ENCODE measurements at regions not wholly inside any gene's neighbourhood (a gene's known extent, or its start where the extent isn't known, plus 50 kb on each side); places are given as distances from the start of the nearest gene placed in this dataset.

DNA sequence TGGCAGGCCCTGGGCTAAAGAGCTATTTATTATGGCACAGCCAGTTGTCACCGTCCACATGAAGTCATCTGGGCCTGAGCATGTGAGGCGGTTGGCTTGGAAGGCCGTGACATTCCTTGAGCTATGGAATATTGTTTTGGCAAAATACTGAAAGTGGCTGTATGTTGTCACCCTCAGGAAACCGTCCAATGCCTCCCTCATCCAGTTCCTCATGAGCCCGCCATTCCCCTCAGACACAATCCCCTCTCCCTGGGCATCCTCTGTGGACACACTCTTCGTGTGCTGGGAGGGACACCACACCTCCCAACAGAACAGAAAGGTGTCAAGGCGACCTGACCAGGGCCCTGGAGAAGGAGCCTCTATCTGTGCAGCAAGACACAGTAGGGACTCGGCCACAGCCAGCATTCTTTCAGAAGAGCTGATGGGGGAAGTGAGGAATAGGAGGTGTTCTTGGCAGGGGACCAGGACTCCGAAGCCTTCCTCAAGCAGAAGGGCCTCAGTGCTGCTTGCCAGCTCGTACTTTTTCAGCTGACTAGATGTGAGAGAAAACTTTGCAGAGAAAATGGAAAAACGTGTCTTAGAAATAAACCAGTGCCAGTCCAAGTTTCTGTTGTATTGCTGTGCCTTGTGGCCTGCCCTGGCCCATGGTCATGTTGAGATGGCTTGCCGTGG, 120.5 kb downstream of the SOD2 start:
- no peak for DNase-seq
- in situ Hi-C loops (cut with MboI; ENCODE audit: low pct_ligation_motif_present in 1 of 4, low pct_unique_long_range_greater_than_20kb in 1 of 4, low sequenced_read_pairs in 3 of 4) (no loop called here), intact Hi-C loops (cut with DNase I; ENCODE audit: low total_unique reads) (no loop called here)
- WGBS, 2 donors (ENCODE audit: low coverage in 1 of 2) = 57 to 68% methylated on average over 3 to 12 of the region's 12 CpGs
- H3K36me3 ChIP-seq = no peaks in the 10 kb centered on the region
- TF ChIP-seq POLR2A (IDR thresholded peaks at IDR 0.05) (no peak), POLR2AphosphoS5 (IDR thresholded peaks at IDR 0.05) (no peak), EP300 (IDR thresholded peaks at IDR 0.05; ENCODE audit: low read depth) (no peak)
- TF ChIP-seq, protein P1, sequence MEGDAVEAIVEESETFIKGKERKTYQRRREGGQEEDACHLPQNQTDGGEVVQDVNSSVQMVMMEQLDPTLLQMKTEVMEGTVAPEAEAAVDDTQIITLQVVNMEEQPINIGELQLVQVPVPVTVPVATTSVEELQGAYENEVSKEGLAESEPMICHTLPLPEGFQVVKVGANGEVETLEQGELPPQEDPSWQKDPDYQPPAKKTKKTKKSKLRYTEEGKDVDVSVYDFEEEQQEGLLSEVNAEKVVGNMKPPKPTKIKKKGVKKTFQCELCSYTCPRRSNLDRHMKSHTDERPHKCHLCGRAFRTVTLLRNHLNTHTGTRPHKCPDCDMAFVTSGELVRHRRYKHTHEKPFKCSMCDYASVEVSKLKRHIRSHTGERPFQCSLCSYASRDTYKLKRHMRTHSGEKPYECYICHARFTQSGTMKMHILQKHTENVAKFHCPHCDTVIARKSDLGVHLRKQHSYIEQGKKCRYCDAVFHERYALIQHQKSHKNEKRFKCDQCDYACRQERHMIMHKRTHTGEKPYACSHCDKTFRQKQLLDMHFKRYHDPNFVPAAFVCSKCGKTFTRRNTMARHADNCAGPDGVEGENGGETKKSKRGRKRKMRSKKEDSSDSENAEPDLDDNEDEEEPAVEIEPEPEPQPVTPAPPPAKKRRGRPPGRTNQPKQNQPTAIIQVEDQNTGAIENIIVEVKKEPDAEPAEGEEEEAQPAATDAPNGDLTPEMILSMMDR (IDR thresholded peaks at IDR 0.05) = no peak
- H3K27me3 ChIP-seq = no peaks in the 10 kb centered on the region
- H3K4me1 ChIP-seq = no peaks in the 10 kb centered on the region
- H3K9me3 ChIP-seq = no peaks in the 10 kb centered on the region
- H3K27ac ChIP-seq = no peak overlapping the region
- H3K4me3 ChIP-seq = no peak overlapping the region

DNA sequence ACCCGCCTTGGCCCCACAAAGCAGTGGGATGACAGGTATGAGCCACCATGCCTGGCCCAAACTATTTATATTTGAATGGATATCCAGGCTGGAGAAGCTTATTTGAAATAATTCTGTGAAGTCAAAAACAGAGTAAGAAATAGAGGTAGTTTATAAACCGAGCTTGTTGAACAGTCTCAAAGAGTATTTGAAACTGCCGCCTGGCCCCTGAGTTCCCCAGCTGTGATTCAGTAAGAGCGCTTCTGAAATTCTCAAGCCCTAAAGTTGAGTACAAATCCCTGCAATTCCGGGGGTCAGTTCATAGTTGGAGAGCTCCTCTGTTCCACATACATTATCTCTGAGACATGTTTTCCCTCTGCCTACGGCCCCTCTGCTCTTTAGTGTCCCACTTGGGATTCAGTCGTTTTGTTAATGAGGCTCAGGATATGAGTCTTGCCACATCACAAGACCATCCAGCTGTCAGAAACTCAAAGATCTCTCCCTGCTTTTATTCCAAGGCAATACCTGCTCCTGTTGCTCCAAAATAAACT, 127.8 kb downstream of the SOD2 start:
- H3K27ac ChIP-seq = no peak overlapping the region
- H3K9me3 ChIP-seq = no peaks in the 10 kb centered on the region
- WGBS, 2 donors (ENCODE audit: low coverage in 1 of 2) = 51 to 69% methylated on average over 5 to 7 of the region's 7 CpGs
- intact Hi-C loops (cut with DNase I; ENCODE audit: low total_unique reads) = no loop called here
- DNase-seq = no peak
- in situ Hi-C loops (cut with MboI; ENCODE audit: low pct_ligation_motif_present in 1 of 4, low pct_unique_long_range_greater_than_20kb in 1 of 4, low sequenced_read_pairs in 3 of 4) = no loop called here
- H3K4me3 ChIP-seq = no peak overlapping the region
- no peaks in the 10 kb centered on the region for H3K36me3 ChIP-seq
- no peaks in the 10 kb centered on the region for H3K27me3 ChIP-seq
- no peak for TF ChIP-seq POLR2A (IDR thresholded peaks at IDR 0.05)
- no peak for TF ChIP-seq EP300 (IDR thresholded peaks at IDR 0.05; ENCODE audit: low read depth)
- TF ChIP-seq, protein P1 (IDR thresholded peaks at IDR 0.05) = no peak
- no peak for TF ChIP-seq POLR2AphosphoS5 (IDR thresholded peaks at IDR 0.05)
- no peaks in the 10 kb centered on the region for H3K4me1 ChIP-seq

DNA sequence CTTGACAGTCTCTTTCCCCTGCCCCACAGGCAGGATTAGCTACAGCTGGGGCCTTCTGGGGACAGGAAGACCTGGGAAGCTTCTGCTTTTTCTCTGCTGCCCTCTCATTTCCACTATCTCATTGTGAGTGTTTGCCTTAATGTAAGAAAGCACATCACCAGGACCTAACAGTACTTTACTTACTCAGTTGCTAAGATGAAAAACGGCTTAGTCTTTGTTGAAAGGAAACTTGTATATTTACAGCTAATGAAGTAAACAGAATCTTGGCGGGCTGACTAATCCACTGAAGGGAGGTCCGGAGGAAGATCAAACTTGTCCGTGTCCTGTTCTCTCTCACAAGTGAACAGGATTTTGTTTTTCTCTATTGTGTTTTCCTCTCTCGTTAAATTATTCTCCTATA, 128.6 kb downstream of the SOD2 start:
- in situ Hi-C loops (cut with MboI; ENCODE audit: low pct_ligation_motif_present in 1 of 4, low pct_unique_long_range_greater_than_20kb in 1 of 4, low sequenced_read_pairs in 3 of 4) = no loop called here

GRCh38 chr6:159557031-159557430, 136.0 kb downstream of the SOD2 start:
- Histone ChIP-seq H3K9me3 (no peaks in the 10 kb centered on the region), H3K4me1 (no peaks in the 10 kb centered on the region), H3K27me3 (no peaks in the 10 kb centered on the region), H3K27ac (no peak overlapping the region), H3K36me3 (no peaks in the 10 kb centered on the region), H3K4me3 (no peak overlapping the region)
- TF ChIP-seq POLR2AphosphoS5 (IDR thresholded peaks at IDR 0.05) = peak in 1 of 3 donors; percentile 42
- no peak for TF ChIP-seq EP300 (IDR thresholded peaks at IDR 0.05; ENCODE audit: low read depth)
- 54 to 60% methylated on average over 4 of the region's 4 CpGs for WGBS, 2 donors (ENCODE audit: low coverage in 1 of 2)
- no peak for DNase-seq
- in situ Hi-C loops (cut with MboI; ENCODE audit: low pct_ligation_motif_present in 1 of 4, low pct_unique_long_range_greater_than_20kb in 1 of 4, low sequenced_read_pairs in 3 of 4) (no loop called here), intact Hi-C loops (cut with DNase I; ENCODE audit: low total_unique reads) (no loop called here)

More for the DNA sequence above, 128.6 kb downstream of the SOD2 start:
- no peaks in the 10 kb centered on the region for H3K36me3 ChIP-seq
- DNase-seq = no peak
- intact Hi-C loops (cut with DNase I; ENCODE audit: low total_unique reads) = no loop called here
- TF ChIP-seq POLR2AphosphoS5 (IDR thresholded peaks at IDR 0.05) = no peak
- TF ChIP-seq EP300 (IDR thresholded peaks at IDR 0.05; ENCODE audit: low read depth) = no peak
- TF ChIP-seq, protein P1 (IDR thresholded peaks at IDR 0.05) = no peak
- no peak for TF ChIP-seq POLR2A (IDR thresholded peaks at IDR 0.05)
- no peak overlapping the region for H3K27ac ChIP-seq
- no peaks in the 10 kb centered on the region for H3K4me1 ChIP-seq
- H3K27me3 ChIP-seq = no peaks in the 10 kb centered on the region
- WGBS, 2 donors (ENCODE audit: low coverage in 1 of 2) = 69 to 70% methylated on average over 5 of the region's 5 CpGs
- no peaks in the 10 kb centered on the region for H3K9me3 ChIP-seq
- H3K4me3 ChIP-seq = no peak overlapping the region

Measured in transverse colon (tissue), 4 donors.